Osteocyte (in vitro differentiated cells): ENCODE measurements at regions not wholly inside any gene's neighbourhood (a gene's known extent, or its start where the extent isn't known, plus 50 kb on each side); places are given as distances from the start of the nearest gene placed in this dataset.
"Not testable (repeated sequence)": the region's sequence is repeated elsewhere in the genome, so short reads cannot be mapped to it uniquely, and the experiment has no call there.

Source experiments
- DNase-seq: peaks from one replicate; pipeline ENCODE4 v3.0.0; 2021; ENCODE audit warnings: mixed read lengths; ENCODE audit not compliant: unreplicated experiment; ENCODE audit errors: extremely low spot score
- H3K27ac Mint-ChIP-seq: one replicate; pipeline ENCODE4 v1.8.0; 2021; ENCODE audit warnings: mild to moderate bottlenecking, mixed read lengths; ENCODE audit not compliant: unreplicated experiment
- H3K27me3 Mint-ChIP-seq: one replicate; pipeline ENCODE4 v1.8.0; 2021; ENCODE audit warnings: mixed read lengths; ENCODE audit not compliant: unreplicated experiment
- H3K36me3 Mint-ChIP-seq: one replicate; pipeline ENCODE4 v1.8.0; 2021; ENCODE audit warnings: mixed read lengths; ENCODE audit not compliant: unreplicated experiment
- H3K4me1 Mint-ChIP-seq: one replicate; pipeline ENCODE4 v1.8.0; 2021; ENCODE audit warnings: mixed read lengths; ENCODE audit not compliant: unreplicated experiment
- H3K4me3 Mint-ChIP-seq: one replicate; pipeline ENCODE4 v1.8.0; 2021; ENCODE audit warnings: mild to moderate bottlenecking, moderate library complexity, mixed read lengths; ENCODE audit not compliant: unreplicated experiment
- H3K9me3 Mint-ChIP-seq: one replicate; pipeline ENCODE4 v1.8.0; 2021; ENCODE audit warnings: mixed read lengths; ENCODE audit not compliant: unreplicated experiment
- TF ChIP-seq, protein P1 (sequence below): fragments of 200-600 bp; sonication (generic); IDR thresholded peaks from 2 replicates; pipeline ENCODE4 v1.5.0; 2021; ENCODE audit warnings: antibody characterized with exemption, mild to moderate bottlenecking, moderate library complexity

DNA sequence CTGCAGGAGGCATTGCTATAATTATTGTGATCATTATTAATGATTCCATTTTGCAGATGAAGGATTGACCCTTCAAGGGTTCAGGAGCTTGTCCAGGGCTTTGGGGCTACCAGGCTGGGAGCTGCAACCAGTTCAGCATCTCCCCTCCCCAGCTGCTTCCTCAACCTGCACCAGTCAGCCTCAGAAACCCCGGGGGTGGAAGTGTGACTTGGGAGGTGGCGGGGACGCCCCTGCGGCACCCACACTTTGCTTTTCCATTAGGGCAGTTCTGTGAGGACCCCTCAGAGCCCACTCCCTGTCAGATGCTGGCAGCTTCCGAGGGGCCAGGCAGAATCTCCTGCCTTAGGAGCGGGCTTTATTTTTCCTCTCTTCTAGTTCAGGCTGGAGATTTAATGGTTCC is 85.6 kb downstream of the OLFM1 start:
- Mint-ChIP-seq H3K9me3 (no peaks in the 10 kb centered on the region), H3K4me1 (no peaks in the 10 kb centered on the region), H3K27me3 (no peaks in the 10 kb centered on the region), H3K27ac (no peak overlapping the region), H3K4me3 (no peak overlapping the region), H3K36me3 (no peaks in the 10 kb centered on the region)
- TF ChIP-seq, protein P1, sequence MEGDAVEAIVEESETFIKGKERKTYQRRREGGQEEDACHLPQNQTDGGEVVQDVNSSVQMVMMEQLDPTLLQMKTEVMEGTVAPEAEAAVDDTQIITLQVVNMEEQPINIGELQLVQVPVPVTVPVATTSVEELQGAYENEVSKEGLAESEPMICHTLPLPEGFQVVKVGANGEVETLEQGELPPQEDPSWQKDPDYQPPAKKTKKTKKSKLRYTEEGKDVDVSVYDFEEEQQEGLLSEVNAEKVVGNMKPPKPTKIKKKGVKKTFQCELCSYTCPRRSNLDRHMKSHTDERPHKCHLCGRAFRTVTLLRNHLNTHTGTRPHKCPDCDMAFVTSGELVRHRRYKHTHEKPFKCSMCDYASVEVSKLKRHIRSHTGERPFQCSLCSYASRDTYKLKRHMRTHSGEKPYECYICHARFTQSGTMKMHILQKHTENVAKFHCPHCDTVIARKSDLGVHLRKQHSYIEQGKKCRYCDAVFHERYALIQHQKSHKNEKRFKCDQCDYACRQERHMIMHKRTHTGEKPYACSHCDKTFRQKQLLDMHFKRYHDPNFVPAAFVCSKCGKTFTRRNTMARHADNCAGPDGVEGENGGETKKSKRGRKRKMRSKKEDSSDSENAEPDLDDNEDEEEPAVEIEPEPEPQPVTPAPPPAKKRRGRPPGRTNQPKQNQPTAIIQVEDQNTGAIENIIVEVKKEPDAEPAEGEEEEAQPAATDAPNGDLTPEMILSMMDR, result no peak
- no peak for DNase-seq

DNA sequence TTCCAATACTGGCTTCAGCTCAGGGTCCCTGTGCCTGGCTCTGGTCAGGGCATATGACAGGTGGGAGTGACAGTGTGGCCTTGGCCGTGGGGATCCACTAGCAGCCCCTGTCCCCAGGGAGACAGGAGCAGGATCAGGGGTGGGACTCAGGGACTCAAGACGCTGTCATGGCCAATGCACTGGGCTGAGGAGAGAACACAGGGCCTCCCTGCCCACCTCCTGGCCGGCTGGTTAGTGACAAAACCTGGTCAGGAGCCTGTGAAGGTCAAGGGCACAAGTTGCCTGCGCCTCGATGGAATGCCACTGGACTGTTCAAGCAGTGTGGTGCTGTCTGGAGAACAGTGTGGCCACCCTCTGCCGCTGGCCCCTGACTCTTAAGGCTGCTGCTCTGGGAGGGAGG is 86.8 kb downstream of the OLFM1 start:
- Mint-ChIP-seq H3K27ac (no peak overlapping the region), H3K27me3 (no peaks in the 10 kb centered on the region), H3K4me1 (no peaks in the 10 kb centered on the region), H3K4me3 (no peak overlapping the region), H3K36me3 (no peaks in the 10 kb centered on the region), H3K9me3 (no peaks in the 10 kb centered on the region)
- TF ChIP-seq, protein P1, result no peak
- DNase-seq, result no peak

DNA sequence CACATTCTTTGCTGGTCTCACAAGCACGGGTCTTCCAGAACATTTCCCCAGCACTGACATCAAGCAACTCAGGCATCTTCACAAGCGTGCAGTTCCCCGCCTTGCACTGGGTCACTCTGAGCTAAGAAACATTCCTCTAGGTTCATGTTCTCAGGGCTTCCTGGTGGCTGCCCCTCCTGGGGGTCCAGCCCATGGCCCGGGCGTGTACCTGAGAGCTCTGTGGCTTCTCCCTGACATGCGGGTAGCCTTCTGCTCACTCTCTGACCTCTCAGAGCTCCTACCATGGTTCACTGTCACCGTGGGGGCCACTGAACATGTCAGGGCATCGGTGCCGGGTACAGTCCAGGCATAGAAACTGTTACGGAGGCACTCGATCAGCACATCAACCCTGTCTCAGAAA is 87.5 kb downstream of the OLFM1 start:
- no peak for DNase-seq
- no peaks in the 10 kb centered on the region for H3K9me3 Mint-ChIP-seq
- TF ChIP-seq, protein P1, result no peak
- no peak overlapping the region for H3K27ac Mint-ChIP-seq
- H3K27me3 Mint-ChIP-seq, result no peaks in the 10 kb centered on the region
- H3K4me3 Mint-ChIP-seq, result no peak overlapping the region
- no peaks in the 10 kb centered on the region for H3K4me1 Mint-ChIP-seq
- H3K36me3 Mint-ChIP-seq, result no peaks in the 10 kb centered on the region

DNA sequence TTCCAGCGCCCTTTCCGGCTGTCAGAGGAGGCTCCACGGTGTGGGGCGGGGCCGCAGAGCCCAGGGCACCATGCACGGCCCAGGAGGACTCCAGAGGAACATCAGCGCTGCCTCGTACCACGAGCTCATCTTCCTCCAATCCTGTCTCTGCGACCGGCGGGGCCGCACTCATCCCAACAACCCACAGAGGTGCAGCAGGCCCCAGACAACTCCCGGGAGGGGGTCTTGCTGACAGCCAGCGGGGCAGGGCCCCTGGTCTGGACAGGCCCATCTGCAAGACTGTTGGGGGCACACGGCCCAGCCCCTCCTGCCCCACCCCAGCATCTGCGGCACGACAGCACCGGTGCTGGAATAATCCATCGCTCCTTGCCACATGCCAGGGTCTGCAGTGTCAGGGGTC is 88.8 kb downstream of the OLFM1 start:
- no peak for DNase-seq
- no peaks in the 10 kb centered on the region for H3K27me3 Mint-ChIP-seq
- H3K36me3 Mint-ChIP-seq, result no peaks in the 10 kb centered on the region
- no peak overlapping the region for H3K27ac Mint-ChIP-seq
- no peaks in the 10 kb centered on the region for H3K4me1 Mint-ChIP-seq
- H3K4me3 Mint-ChIP-seq, result no peak overlapping the region
- H3K9me3 Mint-ChIP-seq, result no peaks in the 10 kb centered on the region
- TF ChIP-seq, protein P1, result no peak

DNA sequence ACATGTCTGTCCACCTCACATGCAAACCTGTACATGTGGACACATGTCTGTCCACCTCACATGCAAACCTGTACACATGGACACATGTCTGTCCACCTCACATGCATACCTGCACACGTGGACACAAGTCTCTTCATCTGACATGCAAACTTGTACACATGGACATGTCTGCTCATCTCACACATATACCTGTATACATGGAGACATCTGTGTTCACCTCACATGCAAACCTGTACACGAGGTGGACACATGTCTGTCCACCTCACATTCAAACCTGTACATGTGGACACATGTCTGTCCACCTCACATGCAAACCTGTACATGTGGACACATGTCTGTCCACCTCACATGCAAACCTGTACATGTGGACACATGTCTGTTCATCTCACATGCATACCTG is 90.1 kb downstream of the OLFM1 start:
- H3K36me3 Mint-ChIP-seq, DNase-seq, H3K27ac Mint-ChIP-seq, H3K4me1 Mint-ChIP-seq, H3K9me3 Mint-ChIP-seq, H3K27me3 Mint-ChIP-seq, H3K4me3 Mint-ChIP-seq: not testable (repeated sequence)

DNA sequence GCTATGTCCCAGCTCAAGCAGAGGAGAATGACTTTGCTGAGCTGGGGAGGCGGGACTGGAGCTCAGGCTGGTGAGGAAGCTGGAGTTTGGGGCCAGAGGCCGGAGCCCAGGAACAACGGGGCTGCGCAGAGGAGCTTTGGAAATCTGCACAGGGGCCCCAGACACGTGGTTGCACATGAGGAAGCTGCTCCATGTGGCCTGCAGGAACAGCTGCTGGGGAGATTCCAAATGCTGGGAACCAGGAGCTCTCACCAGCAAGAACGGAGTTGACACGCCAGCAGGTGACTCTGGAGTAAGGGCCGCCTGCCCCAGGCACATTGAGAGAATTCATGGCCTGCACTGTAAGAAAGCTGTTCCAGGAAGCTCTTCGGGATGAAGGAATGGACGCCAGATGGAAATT is 91.0 kb downstream of the OLFM1 start:
- DNase-seq, result no peak
- Mint-ChIP-seq H3K4me3 (no peak overlapping the region), H3K27ac (no peak overlapping the region), H3K4me1 (no peaks in the 10 kb centered on the region), H3K9me3 (no peaks in the 10 kb centered on the region), H3K27me3 (no peaks in the 10 kb centered on the region), H3K36me3 (no peaks in the 10 kb centered on the region)
- TF ChIP-seq, protein P1, result no peak
